GM19351 (cell line): ENCODE measurements at regions not wholly inside any gene's neighbourhood (a gene's known extent, or its start where the extent isn't known, plus 50 kb on each side); places are given as distances from the start of the nearest gene placed in this dataset.
"Not testable (repeated sequence)": the region's sequence is repeated elsewhere in the genome, so short reads cannot be mapped to it uniquely, and the experiment has no call there.

Experiments used
- ATAC-seq: cut with Tn5 transposase; IDR thresholded peaks from one replicate; pipeline ENCODE4 v1.9.1; 2021; ENCODE audit warnings: mild to moderate bottlenecking, moderate library complexity; ENCODE audit not compliant: unreplicated experiment

DNA sequence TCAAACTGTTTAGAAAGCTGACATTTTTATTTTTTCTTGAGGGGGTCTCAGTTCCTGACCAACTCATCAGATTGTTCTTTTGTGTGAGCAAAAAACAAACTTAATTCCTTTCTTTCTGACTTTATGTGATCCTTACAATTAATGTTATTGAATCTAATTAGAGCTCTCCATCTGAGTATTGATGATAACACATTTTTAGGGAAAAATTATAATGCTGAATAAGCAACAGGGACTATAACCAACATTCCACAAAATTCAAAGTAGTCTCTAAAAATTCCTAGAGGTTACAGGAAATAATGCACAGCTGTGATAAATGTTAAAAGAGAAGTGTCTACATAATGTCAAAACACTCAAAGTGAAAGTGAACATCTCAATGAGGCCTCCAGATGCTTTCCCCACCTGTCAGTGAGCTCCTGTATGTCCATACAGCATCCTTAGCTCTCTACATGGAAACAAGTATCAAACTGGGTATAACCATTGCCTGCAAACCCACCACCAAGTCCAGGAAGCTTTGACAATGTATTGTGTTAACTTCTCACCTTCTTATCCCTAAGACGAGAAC is 786.0 kb upstream of the SLC39A10 start:
- ATAC-seq = no peak

DNA sequence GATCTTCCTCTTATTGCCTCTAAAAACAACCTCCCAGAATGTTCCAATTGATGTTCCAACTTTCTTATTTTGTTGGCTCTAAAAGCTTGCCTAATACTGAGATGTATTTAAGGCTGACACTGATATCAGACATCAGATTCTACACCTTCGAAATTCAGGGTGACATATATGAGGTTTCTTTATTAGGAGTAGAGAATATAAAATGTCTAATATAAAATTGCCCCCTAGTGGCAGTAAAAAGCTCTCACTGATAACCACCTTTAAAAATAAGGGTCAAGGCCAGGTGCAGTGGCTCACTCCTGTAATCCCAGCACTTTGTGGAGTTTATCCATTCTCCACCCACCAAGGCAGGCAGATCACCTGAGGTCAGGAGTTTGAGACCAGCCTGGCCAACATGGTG is 789.7 kb upstream of the SLC39A10 start:
- peak; percentile 86 for ATAC-seq

DNA sequence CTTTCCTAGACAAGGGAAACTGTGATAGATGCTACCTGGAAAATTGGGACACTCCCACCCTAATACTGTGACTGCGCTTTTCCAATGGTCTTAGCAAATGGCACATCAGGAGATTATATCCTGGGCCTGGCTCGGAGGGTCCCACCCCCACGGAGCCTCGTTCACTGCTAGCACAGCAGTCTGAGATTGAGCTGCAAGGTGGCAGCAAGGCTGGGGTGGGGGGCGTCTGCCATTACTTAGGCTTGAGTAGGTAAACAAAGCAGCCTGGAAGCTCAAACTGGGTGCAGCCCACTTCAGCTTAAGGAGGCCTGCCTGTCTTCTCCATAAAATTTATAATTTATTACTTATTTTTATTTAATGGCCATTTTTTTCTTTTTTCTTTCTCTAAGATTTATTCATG is 802.1 kb upstream of the SLC39A10 start:
- no peak for ATAC-seq

DNA sequence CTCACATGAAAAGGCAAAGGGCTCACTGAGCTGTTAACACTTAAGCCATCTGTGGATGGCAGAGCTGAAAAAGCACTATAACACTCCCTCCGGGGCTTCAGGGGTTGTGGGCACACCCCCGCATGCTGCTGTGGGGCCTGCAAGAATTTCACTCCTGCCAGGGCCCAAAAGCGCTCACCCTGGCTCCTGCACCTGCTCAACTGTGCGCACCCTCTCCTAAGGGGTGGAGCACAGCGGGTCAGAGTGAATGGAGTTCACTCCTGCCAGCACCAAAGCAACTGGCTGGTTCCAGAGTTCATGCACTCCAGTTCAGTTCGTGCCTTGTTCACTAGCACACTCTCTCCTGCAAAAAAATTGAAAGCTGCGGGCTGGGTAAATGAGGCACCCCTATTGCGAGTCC is 814.2 kb upstream of the SLC39A10 start:
- no peak for ATAC-seq

DNA sequence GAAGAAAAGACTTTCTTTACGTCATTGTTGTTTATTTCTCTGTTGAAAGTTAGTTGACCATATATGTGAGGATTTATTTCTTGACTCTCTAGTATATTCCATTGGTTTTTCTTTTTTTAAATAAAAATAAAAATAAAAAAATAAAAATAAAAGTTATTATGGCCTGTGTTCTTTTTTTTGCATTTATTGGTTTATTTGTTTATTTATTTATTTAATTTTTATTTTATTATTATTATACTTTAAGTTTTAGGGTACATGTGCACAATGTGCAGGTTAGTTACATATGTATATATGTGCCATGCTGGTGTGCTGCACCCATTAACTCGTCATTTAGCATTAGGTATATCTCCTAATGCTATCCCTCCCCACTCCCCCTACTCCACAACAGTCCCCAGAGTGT is 822.7 kb upstream of the SLC39A10 start:
- not testable (repeated sequence) for ATAC-seq

DNA sequence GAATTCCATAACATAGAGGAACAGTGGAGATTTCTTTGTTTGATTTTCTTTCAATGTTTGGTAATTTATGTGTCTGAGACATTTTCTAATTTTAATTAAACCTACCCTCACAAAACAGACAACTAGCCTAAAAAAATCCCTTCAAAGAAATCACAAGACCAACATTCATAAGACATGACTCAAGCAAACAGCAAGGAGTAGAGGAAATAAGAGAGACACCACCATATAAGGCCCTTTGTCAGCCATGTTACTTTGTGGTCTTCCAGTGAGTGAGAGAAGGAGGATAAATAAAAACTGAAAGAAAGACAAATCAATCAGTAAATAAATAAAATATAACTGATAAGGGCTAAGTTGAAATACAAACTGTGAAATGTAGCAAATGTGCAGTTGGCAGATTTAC is 830.8 kb upstream of the SLC39A10 start:
- ATAC-seq = no peak

DNA sequence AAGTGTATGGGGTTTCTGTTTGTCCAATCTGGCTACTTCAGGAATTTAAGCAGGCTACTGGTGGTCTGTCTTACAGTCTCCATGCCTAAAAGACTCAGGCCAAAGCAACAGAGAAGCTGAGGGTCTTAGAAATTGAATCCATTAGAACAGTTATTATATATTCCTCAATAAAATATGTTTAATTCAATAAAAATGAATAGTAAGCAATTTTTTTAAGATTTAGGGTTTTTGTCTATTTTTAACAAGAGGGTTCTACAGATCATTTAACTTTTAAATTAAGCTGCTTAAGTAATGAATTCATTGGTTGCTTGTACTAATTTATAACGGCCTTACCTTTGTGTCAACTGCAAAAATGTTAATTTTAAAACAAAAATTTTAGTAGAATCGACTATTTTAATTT is 832.6 kb upstream of the SLC39A10 start:
- ATAC-seq = no peak

DNA sequence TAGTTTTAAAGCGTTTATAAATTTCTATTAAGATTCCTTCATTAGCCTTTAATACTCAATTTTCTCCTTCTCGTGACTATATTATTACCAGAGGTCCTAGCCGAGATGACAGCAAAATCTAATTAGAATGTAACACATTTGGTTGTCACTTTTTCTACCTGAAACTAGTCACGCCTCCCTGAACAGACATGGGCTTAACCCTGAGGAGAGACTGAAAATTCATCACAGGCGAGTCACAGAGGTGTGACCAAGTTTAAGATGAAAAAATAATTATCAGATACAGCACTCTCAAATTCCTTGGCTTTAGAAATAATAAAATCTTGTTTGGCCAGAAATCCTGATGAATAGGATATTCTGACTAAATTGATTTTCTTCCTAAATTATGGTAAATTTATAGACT is 834.4 kb upstream of the SLC39A10 start:
- no peak for ATAC-seq

DNA sequence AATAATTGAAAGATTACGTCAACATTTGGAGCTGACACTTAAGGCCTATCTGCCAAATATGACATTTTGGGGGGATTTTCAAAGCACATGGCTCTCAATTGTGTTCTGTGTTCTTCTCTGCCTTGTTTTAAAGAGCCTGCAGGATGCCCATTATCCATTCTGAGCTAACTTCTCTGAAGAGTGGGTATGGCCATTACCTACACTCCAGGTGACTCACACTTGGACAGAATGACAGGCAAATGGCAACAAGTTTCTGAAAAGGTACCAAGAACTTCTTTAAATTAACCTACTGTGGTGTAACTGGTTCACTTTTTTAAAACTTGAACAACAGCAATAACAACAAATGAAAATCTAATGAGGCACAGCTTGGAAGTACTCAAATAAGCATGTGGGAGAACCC is 834.9 kb upstream of the SLC39A10 start:
- no peak for ATAC-seq

DNA sequence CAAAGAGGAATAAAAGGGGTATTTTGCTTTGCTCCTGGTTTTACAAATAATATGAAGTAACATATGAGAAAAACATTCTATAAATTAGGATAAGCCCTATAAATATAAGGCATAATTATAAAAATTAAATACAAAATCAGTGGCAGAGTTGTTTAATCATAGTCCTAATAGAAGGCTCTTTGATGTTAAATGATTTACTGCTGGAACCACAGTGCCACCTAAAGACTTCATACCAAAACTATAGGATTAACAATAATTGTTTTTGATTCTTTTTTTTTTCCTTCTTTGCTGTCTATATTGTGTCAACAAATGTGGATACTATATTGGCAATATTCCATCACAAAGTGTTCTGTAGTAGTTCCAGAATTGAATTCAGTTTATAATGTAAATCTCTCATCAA is 837.7 kb upstream of the SLC39A10 start:
- no peak for ATAC-seq

DNA sequence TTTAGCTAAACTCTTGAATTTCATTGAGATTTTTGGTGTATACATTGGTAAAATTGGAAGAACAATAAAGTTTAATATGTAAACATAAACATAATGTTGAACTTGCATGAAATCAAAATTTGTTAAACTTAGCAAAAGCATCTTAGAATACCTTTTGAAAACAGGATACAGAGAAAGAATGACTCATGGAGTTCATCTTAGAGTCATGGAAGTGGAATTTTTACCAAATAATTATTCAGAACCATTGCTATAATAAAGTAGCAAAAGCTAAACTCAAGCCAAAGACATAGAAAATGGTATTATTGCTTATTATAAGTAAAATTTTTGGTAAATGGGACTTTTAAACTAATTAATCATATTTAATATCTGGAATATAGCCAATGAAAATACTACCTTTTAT is 841.6 kb upstream of the SLC39A10 start:
- ATAC-seq = no peak

DNA sequence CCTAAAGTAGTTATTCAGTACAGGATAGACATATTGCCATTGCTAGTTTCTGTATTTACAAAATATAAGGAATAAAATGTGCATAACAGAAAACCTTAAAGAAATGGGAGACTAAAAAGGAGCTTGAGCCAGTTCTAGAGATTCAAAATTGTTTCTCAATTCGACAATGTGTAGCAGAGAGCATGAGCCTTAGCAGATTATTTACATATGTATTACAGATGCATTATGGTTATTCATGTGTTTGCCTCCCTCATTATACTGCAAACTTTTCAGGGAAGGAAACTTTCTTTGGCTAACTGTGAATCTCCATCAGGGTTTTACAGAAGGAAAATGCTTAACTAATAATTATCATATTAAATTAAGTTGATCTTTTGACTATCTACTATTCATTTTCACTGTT is 854.4 kb upstream of the SLC39A10 start:
- ATAC-seq = no peak

DNA sequence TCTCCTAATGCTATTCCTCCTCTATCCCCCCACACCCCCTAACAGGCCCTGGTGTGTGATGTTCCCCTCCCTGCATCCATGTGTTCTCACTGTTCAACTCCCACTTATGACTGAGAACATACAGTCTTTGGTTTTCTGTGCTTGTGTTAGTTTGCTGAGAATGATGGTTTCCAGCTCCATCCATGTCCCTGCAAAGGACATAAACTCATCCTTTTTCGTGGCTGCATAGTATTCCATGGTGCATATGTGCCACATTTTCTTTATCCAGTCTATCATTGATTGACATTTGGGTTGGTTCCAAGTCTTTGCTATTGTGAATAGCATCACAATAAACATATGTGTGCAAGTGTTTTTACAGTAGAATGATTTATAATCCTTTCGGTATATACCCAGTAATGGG is 870.0 kb upstream of the SLC39A10 start:
- not testable (repeated sequence) for ATAC-seq

DNA sequence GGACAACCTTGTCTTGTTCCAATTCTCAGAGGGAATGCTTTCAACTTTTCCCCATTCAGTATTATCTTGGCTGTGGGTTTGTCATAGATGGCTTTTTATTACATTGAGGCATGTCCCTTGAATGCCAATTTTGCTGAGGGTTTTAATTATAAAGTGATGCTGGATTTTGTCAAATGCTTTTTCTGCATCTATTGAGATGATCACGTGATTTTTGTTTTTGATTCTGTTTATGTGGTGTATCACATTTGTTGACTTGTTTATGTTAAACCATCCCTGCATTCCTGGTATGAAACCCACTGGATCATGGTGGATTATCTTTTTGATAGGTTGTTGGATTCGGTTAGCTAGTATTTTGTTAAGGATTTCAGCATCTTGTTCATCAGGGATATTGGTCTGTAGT is 885.6 kb upstream of the SLC39A10 start:
- not testable (repeated sequence) for ATAC-seq

DNA sequence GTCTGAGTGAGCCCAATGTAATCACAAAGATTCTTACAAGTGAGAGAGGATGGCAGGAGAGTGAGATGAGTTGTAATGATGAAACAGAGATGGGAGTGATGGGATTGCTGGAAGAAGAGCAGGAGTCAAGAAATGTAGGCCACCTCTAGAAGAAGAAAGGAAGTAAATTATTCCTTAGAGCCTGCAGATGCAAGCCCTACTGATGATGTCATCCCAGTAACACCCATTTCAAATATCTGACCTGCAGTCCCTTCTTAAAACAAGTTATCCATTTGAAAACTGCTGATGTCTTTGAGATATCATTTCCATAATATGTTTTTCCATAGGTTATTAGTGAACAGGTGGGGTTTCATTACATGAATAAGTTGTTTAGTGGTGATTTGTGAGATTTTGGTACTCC is 888.0 kb upstream of the SLC39A10 start:
- ATAC-seq = no peak

DNA sequence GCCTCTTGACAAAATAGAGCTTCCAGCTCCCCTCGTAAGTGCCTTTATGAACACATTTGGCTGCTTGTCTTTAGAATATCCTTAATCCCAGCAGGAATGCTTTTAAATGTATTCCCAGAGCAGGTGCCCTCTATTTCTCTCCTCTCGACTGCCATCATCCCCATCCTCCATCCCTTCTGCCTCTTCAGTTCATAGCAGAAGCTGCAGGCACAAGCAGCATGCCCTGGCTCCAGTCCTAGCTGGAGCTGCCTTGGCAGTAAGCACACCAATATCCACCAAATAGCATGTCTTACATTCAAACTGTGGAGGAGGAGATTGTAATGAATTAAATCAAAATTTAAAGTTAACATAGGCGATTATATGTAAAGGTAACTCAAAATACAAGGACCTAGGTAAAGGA is 891.3 kb upstream of the SLC39A10 start:
- no peak for ATAC-seq

DNA sequence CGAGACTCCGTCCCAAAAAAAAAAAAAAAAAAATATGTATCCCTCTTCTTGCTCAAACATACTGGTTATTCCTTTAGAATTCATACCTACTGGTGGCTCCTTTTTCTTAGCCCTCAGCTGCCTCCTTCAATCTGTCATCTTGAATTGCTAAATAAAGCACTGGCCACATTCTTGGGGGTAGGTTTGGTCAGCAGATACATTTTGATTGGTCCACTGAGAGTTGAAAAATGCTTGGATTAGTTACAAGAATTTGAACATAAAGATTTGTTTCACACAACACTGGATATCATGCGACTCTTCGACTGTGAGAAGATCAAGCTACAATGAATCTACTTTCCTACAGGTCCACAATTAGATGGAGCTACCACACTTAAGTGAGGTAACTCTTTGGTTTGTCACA is 906.1 kb upstream of the SLC39A10 start:
- ATAC-seq = no peak

DNA sequence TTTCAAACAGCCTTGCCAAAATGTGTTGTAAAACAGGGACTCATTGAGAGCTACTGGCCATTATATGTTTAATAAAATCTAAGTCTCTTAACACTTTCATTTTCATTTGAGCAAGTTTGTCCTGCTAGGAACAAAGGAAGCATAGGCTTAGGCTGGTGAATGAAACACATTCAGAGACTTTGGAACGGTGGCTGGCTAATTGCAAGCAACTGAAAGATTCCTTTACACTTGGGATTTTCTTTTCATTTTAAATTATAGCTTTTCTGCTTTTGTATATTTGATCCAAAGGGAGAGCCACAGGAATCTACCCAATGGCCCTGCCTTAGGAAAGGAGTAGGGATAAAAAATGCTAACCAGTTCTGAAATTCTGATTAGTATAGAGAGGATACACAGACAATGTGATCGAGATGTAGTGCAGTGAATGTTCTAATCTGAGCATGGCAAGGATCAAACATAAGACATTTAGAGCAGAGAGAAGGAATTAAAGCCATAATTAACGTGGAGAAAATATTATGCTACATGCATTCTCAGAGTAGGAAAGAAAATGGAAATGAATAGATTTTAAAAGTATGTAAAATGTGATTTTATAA is 911.4 kb upstream of the SLC39A10 start:
- no peak for ATAC-seq

DNA sequence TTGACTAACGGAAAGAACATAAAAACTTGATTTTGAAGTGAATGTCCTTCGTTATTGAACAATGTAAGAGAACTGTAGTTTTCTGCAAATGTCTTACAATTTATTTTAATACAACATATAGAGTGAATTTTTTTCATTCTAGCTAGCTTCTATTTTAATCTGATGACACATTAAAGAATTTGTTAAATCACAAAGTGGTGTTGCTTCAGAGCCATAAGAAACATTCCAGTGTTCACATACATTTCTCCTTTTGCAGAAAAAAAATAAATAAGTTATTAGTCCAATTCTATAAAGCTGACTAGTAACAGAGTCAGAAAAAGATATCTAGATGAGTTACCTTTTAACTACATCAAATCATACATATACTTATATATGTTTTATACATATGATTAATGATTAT is 914.3 kb upstream of the SLC39A10 start:
- no peak for ATAC-seq

DNA sequence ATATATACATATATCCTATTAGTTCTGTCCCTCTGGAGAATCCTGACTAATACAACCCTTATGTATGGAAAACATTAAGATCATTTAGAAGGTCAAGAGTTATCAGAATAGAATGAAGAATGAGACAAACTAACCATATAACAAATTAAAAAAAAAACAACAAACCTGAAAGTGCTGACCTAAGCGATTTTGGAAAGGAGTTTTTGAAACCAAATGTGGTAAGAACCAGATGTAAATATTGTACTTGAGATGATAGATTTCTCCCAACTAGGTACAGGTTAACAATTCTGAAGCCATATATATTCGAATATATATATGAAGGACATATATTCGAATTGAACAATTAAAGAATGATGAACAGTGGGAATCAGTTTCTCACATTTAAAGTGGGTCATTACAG is 917.8 kb upstream of the SLC39A10 start:
- ATAC-seq = no peak

DNA sequence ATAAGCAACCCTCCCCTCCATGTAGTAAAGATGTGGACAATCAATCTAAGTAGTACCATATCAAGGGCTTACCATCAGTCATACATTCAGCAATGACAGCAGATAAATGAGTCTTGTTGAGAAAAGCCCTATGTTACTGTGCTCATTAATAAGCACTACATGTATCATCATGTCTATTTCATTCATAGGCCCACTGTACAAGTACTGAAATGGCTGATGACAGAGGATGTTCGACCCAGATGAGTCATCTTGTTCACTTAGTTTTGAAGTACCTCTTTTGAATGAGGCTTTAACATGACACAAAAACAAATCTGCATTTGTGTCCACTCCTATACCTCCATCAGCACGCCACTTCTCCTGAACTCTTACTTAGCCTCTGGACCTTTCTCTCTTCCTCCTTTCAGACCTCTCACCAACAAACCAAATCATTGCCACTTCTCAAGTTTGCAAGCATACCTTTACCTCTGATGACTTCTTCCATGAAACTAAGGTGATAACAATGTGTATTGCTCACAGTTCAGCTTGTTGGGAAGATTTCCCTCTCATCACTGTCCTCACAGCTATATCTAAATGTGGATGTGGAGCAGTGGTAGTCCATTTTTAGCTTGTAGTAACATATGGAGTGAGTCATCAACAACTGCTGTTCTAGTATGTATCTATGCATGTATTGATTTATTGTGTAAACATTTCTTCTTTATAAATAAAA is 921.0 kb upstream of the SLC39A10 start:
- no peak for ATAC-seq

DNA sequence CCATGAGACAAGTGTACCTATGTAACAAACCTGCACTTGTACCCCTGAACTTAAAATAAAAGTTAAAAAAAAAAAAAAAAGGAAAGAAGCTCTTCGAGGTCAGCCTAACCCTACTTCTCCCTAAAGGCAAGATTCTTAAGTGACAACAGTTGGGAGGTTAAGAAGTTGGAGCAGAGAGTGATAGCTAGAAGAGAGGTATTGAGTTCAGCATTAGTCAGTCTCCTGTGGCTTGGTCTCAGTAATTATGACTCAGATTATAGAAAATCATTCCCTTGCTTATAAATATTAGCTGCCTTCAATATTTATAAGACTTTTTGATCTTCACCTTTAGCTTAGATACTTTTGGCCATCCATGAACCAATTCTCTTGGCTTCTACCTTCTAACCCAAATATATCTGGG is 926.8 kb upstream of the SLC39A10 start:
- no peak for ATAC-seq

DNA sequence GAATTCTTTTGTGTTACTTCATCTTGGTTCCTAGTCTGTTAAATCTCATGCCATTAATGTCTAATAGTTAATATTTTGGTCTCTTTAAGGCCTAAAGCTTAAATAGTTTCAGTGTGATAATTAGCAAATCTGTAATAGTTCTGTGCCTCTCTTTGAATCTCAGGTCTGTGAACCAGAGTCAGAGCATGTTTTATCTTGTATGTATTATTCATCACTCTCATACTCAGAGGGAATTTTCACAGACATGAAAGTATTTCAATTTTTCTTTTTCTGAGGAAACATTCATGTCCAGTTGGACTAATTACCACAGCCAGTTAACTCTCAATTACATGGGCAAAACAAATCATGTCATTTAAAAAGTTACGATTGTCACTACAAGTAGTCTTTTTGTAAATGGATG is 931.9 kb upstream of the SLC39A10 start:
- ATAC-seq = no peak
